OCI-LY3 (cell line): ENCODE measurements at regions not wholly inside any gene's neighbourhood (a gene's known extent, or its start where the extent isn't known, plus 50 kb on each side); places are given as distances from the start of the nearest gene placed in this dataset.

ENCODE experiments used
- H2AFZ ChIP-seq: fragments of 200-600, 300-600 bp; shearing (Covaris generic); 2 replicates; pipeline ENCODE4 v1.6.0; 2014; ENCODE audit warnings: antibody characterized with exemption, low read depth, low read length
- H3K27ac ChIP-seq: fragments of 200-600, 300-600 bp; sonication (generic); 2 replicates; pipeline ENCODE4 v1.5.1; 2014; ENCODE audit warnings: mild to moderate bottlenecking, low read length, moderate library complexity, mixed read lengths
- H3K27me3 ChIP-seq: fragments of 200-600, 300-600 bp; sonication (generic); 2 replicates; pipeline ENCODE4 v1.6.1; 2014; ENCODE audit warnings: low read depth, low read length, mixed read lengths
- H3K36me3 ChIP-seq: fragments of 200-600, 300-600 bp; sonication (generic); replicated peaks from 2 replicates; pipeline ENCODE3; 2014; ENCODE audit warnings: low read depth, low read length, mixed read lengths
- H3K4me1 ChIP-seq: fragments of 300-600, 200-600 bp; sonication (generic); 2 replicates; pipeline ENCODE4 v1.6.1; 2014; ENCODE audit warnings: low read length, mixed read lengths
- H3K4me2 ChIP-seq: fragments of 200-600, 300-600 bp; sonication (generic); 2 replicates; pipeline ENCODE4 v1.6.1; 2014; ENCODE audit warnings: low read length, mixed read lengths
- H3K4me3 ChIP-seq: fragments of 300-600, 200-600 bp; sonication (generic); 2 replicates; pipeline ENCODE4 v1.5.1; 2014; ENCODE audit warnings: antibody characterized with exemption, mild to moderate bottlenecking, low read length, moderate library complexity
- H3K79me2 ChIP-seq: fragments of 300-600, 200-600 bp; shearing (Covaris generic); 2 replicates; pipeline ENCODE4 v1.6.1; 2014; ENCODE audit warnings: mild to moderate bottlenecking, low read length, mixed read lengths
- H3K9ac ChIP-seq: fragments of 300-600, 200-600 bp; shearing (Covaris generic); 2 replicates; pipeline ENCODE4 v1.6.0; 2014; ENCODE audit warnings: mild to moderate bottlenecking, low read length, moderate library complexity
- H3K9me3 ChIP-seq: fragments of 200-600, 300-600 bp; shearing (Covaris generic); 2 replicates; pipeline ENCODE4 v1.6.1; 2014; ENCODE audit warnings: low read length, mixed read lengths; ENCODE audit not compliant: insufficient read depth
- H4K20me1 ChIP-seq: fragments of 200-600, 300-600 bp; sonication (generic); 2 replicates; pipeline ENCODE4 v1.6.1; 2016; ENCODE audit warnings: low read length, mixed read lengths; ENCODE audit not compliant: insufficient read depth
- CTCF ChIP-seq: fragments of 200-600, 300-600 bp; sonication (generic); IDR thresholded peaks from 2 replicates; pipeline ENCODE4 v1.5.1; 2014; ENCODE audit warnings: antibody characterized with exemption, low read length, low read depth
- EZH2phosphoT487 ChIP-seq: fragments of 200-600 bp; shearing (Covaris generic); IDR thresholded peaks from 2 replicates; pipeline ENCODE4 v1.6.1; 2018; ENCODE audit warnings: antibody characterized with exemption, mixed run types, low read depth

- H3K4me3 ChIP-seq: no peak overlapping the region
- no peak overlapping the region for H3K27ac ChIP-seq
- no peak for TF ChIP-seq CTCF
- TF ChIP-seq EZH2phosphoT487: no peak
- no peaks in the 10 kb centered on the region for H3K36me3 ChIP-seq
- H4K20me1 ChIP-seq: peaks cover 4% of the 10 kb centered on the region; the same call in 1 of the 2 replicates
- H3K79me2 ChIP-seq: no peaks in the 10 kb centered on the region
- H3K27me3 ChIP-seq: no peaks in the 10 kb centered on the region
- 0 out of 2 replicates have a peak, but pooled peaks cover 7% of the 10 kb centered on the region for H3K4me1 ChIP-seq
- no peak overlapping the region for H3K9ac ChIP-seq
- no peaks in the 10 kb centered on the region for H3K9me3 ChIP-seq
- H3K4me2 ChIP-seq: no peak overlapping the region
- no peak overlapping the region for H2AFZ ChIP-seq
Observed at GRCh38 chr16:77059446-77059845, 131.5 kb upstream of the MON1B start.

- H3K79me2 ChIP-seq: no peaks in the 10 kb centered on the region
- no peak overlapping the region for H3K9ac ChIP-seq
- H3K4me2 ChIP-seq: no peak overlapping the region
- TF ChIP-seq CTCF: no peak
- no peak for TF ChIP-seq EZH2phosphoT487
- H3K4me3 ChIP-seq: no peak overlapping the region
- no peaks in the 10 kb centered on the region for H3K27me3 ChIP-seq
- H3K27ac ChIP-seq: no peak overlapping the region
- H4K20me1 ChIP-seq: peaks cover 4% of the 10 kb centered on the region; the same call in 1 of the 2 replicates
- no peak overlapping the region for H2AFZ ChIP-seq
- 0 out of 2 replicates have a peak, but pooled peaks cover 7% of the 10 kb centered on the region for H3K4me1 ChIP-seq
- H3K9me3 ChIP-seq: no peaks in the 10 kb centered on the region
- no peaks in the 10 kb centered on the region for H3K36me3 ChIP-seq
Observed at GRCh38 chr16:77060614-77061013, 130.4 kb upstream of the MON1B start.

GRCh38 chr16:77062878-77063675 is 127.9 kb upstream of the MON1B start:
- 0 out of 2 replicates have a peak, but pooled peaks cover 7% of the 10 kb centered on the region for H3K4me1 ChIP-seq
- H3K79me2 ChIP-seq: no peaks in the 10 kb centered on the region
- no peak overlapping the region for H3K9ac ChIP-seq
- no peaks in the 10 kb centered on the region for H3K27me3 ChIP-seq
- no peaks in the 10 kb centered on the region for H3K9me3 ChIP-seq
- no peak for TF ChIP-seq CTCF
- no peak for TF ChIP-seq EZH2phosphoT487
- H4K20me1 ChIP-seq: peaks cover 4% of the 10 kb centered on the region; the same call in 1 of the 2 replicates
- H3K4me3 ChIP-seq: no peak overlapping the region
- no peak overlapping the region for H2AFZ ChIP-seq
- no peak overlapping the region for H3K27ac ChIP-seq
- no peak overlapping the region for H3K4me2 ChIP-seq
- no peaks in the 10 kb centered on the region for H3K36me3 ChIP-seq

GRCh38 chr16:77063676-77064016 is 127.3 kb upstream of the MON1B start:
- H3K4me1 ChIP-seq: 0 out of 2 replicates have a peak, but pooled peaks cover 7% of the 10 kb centered on the region
- no peaks in the 10 kb centered on the region for H3K9me3 ChIP-seq

More at GRCh38 chr16:77063676-77064016, 127.3 kb upstream of the MON1B start:
- Histone ChIP-seq H4K20me1 (peaks cover 4% of the 10 kb centered on the region; the same call in 1 of the 2 replicates), H3K4me2 (no peak overlapping the region), H3K79me2 (no peaks in the 10 kb centered on the region), H3K36me3 (no peaks in the 10 kb centered on the region), H3K27ac (no peak overlapping the region), H2AFZ (no peak overlapping the region), H3K27me3 (no peaks in the 10 kb centered on the region), H3K4me3 (no peak overlapping the region), H3K9ac (no peak overlapping the region)
- TF ChIP-seq CTCF: no peak
- TF ChIP-seq EZH2phosphoT487: no peak
